Stimulated activated CD8-positive, alpha-beta memory T cell treated with anti-CD3 and anti-CD28 coated beads, Interleukin-7, amount 100 ng/mL, for 1 hour (primary cell): ENCODE measurements at regions not wholly inside any gene's neighbourhood (a gene's known extent, or its start where the extent isn't known, plus 50 kb on each side); places are given as distances from the start of the nearest gene placed in this dataset.

ENCODE experiments used
- DNase-seq, 2 donors: peaks; one replicate each; pipeline ENCODE4 v3.0.0-alpha.2; 2020; ENCODE audit warnings: low read depth in 2 of 2

DNA sequence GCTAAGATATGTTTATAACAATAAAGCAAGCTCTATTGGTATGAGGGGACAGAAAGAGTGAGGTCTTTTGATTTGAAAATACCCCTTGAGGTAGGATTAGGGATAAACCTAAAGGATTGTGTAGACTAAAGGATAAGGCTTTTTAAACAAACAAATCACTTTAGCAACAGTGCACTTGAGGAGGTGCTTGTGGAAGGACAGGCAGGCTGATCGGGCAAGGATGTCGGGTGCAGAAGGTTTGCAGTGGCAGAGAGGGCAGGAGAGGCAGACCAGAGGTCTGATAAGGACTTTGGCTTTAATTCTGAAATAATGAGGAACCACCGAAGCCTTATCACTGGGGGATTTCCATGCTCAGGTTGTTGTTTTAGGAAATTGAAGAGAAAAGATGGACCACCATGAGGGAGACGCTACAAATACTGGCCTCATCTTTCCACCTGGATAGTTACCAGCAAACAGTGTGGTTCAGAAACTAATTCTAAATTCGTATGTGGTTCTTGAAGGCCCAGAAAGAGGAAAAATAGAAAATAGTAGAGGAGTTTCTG, 119.5 kb upstream of the KLF6 start:
- no peak for DNase-seq

DNA sequence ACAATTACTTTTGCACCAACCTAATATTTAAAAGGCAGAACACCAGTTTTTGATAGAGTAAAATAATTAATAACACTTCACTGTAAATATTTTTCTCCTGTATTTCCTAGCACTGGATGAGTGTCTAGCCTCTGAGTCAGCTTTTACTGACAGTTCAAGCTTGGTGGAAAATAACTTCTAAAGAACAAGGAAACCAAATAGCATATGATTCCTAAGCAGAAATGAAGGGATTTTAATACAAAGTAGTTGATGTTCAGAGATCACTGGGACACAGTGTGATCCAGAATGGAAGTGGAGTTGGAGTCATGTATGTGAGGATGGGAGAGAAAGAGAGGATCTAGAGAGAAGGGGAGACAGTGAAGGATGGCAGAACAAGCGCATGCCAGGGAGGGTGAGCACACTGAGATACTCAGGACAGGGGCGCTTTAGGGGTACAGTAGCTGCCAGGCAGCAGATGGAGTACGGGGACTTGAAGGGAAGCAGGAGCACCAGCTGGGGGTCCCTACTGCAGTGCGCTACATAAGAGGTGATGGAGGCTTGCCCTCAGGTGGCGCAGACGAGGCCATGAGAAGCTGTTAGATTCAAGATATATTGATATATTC, 117.9 kb upstream of the KLF6 start:
- no peak for DNase-seq

DNA sequence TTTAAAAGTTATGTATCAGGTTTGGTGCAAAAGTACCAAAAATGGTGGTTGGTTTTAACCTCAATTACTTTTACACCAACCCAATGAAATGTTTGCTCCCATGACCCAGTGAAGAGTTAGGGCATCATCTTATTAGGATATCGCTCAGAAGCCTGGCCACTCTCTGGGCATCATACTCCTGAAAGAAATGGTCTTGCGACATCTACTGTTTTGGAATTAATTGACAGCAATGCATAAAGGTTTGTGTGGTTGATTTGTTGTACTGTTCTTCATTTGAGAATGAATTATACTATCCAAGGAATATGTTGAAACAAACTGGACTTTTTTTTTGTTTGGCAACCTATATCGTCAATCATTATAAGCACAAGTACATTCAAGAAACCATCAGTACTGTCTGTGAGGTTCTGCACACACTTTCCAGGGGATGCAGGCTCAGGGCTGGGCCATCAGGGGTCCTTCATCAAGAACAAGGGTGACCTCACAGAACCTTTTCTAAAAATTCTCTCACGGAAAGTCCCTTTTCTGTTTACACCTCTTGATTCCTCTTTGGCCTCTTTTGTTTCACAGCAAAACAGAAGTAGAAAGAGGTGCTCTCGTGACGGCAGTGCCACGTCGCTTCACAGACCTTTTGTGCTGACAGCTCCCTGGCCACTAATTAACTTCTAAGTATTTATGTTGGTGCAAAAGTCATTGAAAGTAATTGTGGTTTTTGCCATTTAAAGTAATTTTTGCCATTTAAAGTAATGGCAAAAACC, 117.2 kb upstream of the KLF6 start:
- no peak for DNase-seq

DNA sequence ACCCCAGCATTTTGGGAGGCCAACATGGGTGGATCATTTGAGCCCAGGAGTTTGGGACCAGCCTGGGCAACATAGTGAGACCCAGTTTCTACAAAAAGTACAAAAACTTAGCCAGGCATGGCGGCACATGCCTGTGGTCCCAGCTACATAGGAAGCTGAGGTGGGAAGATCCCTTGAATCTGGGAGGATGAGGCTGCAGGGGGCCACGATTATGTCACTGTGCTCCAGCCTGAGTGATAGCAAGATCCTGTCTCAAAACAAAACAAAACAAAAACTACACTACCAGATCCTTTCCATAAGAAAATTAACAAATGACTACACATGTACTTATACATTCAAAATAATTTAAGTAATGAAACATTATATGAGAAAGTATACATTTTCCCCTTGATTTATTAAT, 116.4 kb upstream of the KLF6 start:
- no peak for DNase-seq

DNA sequence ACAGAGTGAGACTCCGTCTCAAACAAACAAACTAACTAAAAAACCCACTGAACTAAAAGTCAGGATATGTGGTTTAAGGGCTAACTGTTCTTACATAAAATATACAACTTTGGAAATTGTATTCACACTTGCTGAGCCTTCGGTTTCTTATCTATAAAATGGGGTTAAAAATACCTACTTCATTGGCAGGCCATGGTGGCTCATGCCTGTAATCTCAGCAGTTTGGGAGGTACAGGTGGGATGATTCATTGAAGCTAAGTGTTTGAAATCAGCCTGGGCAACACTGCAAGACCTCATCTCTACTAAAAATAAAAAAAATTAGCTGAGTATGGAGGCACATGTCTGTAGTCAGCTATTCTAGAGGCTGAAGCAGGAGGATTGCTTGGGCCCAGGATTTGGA, 115.4 kb upstream of the KLF6 start:
- no peak for DNase-seq

DNA sequence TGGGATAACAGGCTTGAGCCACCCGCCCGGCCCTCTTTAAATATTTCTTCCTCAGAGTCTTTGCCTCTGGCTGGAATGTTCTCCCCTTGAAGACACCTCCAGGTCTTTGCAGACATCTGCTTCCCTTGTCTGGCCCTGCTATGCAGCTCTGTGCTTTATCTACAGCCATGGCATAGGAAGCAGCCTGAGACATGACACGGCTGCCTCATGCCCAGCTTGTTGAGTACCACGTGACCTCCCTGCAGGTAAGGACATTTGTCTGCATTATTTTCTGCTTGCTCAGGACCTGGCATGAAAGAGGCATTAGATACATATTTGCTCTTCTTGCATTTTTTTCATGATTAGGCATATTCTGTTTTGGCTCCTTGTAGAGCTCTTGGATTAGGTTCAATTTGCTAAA, 113.8 kb upstream of the KLF6 start:
- no peak for DNase-seq

DNA sequence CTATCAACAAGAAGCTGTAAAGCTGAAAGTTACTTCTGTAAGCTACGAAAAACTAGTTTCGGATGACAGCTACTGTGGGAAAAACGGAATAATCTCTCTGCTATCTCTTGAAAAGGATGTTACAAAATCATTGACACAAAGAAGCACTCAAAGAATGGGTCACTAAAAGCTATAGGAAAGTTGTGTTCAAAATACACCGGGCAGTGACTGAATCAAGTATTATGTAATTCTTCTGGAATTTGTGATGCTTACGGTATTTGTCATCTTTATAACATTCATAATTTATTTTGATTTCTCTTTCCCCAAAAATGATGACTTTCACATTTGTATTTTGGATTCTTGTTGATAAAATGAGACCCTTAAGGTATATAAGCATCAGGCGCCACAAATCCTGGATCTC, 112.1 kb upstream of the KLF6 start:
- no peak for DNase-seq

DNA sequence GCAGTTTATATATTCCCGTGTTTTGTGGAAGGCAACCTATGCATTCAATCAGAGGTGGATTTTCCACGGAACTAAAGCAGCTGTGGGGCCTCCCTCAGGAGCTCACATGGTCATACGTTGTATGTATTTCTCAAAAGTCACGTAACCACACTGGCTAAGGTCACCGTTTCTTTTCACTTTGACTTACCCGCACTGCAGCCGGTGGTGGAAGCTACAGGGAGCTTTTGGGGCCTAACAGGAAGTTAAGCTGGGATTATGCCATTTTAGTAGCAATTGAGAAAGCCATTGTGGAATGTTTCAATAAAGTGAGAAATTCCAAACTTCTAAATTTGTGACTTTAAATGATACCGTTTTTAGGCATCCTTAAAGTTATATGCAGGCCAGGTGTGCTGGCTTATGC, 111.2 kb upstream of the KLF6 start:
- DNase-seq, result no peak

DNA sequence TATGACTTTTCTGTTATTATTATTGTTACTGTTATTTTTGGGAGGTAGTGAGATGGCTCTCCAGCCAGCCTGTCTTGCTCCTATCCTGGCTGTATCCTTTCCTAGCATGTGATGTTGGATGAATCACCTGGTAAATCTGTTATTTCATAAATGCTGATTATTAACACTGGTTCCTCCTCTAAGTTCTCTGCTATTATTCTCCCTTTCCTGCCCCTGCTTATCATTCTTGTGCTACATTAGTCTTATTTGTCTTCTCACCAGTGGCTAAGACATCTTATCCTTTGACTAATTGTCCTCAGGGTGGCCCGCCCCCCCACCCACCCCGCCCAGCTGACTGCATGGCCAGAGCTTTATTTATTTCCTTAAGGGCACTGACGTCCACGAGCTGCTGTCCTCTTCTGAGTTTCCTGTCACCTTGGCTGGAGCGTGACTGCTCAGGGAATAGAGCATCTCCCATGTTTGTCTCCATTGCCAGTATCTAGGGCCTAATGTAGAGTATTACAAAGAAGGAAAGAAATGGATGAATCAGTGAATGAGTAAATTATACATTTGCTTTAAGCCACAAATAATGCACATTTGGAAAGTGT, 110.1 kb upstream of the KLF6 start:
- no peak for DNase-seq

DNA sequence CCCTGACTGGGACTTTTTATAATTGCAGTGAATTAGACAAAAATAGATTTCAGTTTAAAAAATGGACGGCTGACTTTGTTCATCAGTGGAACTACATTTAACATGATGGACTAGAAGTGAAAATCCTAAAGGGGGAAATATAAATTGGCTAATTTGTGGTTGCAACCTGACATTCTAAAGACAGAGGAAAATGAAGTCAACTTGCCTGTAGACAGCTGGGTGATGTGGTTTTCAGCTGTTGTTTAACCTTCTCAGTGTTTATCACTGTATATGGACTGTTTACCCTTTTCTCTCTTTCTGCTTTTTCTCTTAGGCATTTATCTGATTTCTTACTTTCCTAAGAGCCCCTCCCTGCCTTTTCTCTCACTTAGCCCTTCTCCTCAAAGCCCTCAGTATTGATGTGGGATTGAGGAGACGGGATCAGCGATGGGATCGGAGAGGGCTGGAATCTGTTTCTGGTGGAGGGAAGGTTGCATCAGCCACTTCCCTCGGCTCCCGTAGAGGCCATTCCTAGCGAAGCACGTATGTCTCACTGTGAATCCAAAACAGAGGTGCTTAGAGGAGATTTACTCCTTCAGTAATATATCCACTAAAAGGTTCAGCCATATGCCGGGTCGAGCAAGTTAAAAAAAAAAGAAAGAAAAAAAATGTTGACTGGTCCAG, 109.0 kb upstream of the KLF6 start:
- no peak for DNase-seq

DNA sequence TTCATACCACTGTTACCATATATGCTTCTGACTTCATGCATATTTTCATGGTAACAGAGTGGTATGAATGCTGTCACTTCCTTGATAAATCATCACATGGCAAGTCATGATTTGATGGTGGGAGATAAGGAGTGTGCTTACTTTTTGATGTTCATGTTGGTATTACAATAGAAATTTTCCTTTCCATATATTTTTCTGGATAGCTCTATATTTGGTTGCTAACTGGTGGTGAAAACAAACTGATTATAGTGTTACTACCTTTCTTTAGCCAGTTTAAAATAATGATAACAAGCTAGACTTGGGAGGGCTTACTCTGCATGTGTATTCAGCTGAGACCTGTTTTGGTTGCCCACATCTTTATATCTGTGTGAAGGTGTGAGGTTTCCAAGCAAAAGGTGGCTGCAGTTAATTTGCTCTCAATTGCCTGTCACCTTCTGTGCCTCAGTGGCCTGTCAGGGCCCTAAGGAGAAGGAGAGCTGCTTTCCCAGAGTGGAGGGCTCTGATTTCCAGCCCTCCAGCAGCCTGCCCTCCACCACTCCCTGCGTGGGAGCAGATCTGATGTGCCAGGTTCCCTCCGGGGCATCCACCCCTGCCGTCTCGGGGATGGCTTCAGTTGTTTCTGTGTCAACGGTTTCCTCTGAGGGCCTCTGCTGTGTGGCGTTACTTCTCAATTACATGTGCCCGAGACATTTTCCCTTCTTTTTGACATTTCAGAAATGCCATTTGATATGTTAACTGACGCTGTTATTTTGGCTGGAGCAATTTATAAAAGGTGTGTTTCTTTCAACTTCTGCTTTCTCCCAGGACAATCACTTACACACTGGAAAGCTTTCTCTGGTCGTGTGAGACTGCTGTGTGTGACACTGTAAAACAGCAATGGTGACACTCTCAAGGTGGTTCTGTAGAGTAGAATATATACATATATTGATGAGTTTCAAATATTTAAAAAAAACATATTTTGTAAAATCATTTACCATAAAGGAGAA, 107.7 kb upstream of the KLF6 start:
- no peak for DNase-seq

DNA sequence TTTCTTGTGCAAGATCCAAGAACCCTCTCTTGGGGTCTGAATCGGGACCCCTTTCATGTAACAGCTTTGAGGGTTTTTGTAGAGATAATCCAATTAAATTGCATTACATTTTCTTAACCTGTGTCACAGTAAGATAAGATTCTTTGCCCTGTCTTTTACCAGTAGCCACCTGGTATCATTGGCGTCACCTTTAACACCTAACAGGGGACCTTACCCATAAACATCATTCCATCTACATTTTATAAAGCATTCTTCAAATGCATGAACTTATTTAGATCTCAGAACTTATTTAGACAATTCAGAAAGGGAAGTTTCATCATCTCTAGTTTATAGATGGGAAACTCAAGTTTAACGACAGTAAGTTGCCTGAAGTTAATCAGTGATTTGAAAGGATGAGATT, 106.4 kb upstream of the KLF6 start:
- no peak for DNase-seq

DNA sequence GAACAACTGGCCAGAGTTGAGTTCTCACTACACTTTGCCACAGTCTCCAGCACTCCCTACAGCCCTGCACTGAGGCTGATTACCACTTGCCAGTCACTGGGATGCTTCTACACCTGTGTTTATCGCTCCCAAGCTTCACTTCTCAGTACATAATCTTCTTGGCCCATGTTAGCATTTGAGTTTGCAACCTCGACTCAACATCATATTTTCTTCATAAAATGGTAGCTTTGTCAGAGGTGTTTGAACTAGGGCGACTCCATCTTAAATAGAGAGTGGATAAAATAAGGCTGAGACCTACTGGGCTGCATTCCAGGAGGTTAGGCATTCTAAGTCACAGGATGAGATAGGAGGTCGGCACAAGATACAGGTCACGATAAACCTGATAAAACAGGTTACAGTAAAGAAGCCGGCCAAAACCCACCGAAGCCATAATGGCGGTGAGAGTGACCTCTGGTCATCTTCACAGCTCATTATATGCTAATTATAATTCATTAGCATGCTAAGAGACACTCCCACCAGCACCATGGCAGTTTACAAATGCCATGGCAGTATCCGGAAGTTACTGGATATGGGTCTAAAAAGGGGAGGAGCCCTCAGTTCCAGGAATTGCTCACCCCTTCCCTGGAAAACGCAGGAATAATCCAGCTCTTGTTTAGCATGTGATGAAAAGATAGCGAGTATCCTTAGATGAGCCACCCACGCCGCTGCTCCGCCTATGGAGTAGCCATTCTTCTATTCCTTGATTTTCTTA, 105.8 kb upstream of the KLF6 start:
- no peak for DNase-seq

DNA sequence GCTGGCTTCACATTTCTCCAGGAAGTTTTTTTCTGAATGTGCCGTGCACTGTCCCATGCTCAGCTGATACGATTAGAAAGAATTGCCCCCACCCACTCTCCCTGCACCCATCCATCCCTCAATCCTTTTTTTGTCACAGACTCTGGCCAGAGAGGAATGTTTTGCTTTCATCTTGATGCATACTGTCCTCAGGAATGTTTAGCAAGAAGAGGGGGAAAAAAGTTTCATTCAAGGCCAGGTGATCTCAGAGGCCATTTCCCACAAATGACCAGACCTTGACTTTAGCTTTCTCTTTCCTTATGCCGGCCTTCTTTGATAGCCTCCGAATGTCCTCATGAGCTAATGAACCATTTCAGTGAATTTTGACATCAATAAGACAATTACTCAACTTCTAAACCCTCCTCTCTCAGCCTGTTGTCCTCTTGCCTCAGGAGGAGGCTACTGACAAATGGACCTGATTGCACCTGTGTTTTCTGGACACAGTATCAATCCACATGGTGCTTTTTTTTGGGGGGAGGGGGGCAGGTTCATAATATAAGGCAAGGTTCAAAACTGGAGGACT, 105.0 kb upstream of the KLF6 start:
- no peak for DNase-seq

DNA sequence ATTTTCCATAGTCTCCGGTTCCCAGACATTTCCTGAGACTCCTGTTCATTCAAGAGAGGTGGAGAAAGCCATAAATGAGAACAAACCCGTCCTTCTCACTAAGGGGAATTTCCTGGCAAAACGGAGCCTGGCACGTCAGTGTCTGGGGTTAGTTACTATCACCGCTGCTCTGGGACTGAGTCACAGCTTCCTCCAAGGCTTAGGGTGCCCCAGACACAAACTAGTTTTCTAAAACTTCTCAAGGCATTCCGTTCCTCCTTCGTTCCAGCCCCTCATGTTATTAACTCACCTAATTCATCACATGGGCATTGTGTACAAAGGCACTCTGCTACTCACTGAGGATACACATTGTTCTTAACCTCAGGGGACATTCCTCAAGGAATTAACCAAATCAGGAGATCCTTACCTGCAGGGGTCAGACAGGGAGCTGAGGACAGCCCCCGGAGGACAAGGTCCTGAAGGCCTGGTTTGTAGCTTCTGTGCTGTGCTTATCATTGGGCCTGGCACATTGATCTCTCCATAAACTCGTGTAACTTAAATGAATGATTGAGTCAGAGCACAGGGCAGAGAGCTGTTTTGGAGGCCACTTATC, 103.0 kb upstream of the KLF6 start:
- peak; percentile 28 to 30 for DNase-seq

DNA sequence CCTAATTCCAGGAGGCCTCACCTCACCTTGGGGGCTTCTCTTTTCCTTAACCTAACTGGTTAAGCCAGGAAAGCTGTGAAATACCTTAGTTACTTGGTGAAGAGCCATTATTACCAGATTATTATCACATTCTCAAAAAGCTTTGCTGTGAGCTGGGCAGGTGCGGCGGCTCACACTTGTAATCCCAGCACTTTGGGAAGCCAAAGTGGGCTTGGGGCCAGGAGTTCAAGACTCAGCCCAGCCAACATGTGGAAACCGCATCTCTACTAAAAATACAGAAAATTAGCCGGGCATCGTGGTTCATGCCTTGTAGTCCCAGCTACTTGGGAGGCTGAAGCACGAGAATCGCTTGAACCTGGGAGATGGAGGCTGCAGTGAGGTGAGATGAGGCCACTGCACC, 102.4 kb upstream of the KLF6 start:
- no peak for DNase-seq

DNA sequence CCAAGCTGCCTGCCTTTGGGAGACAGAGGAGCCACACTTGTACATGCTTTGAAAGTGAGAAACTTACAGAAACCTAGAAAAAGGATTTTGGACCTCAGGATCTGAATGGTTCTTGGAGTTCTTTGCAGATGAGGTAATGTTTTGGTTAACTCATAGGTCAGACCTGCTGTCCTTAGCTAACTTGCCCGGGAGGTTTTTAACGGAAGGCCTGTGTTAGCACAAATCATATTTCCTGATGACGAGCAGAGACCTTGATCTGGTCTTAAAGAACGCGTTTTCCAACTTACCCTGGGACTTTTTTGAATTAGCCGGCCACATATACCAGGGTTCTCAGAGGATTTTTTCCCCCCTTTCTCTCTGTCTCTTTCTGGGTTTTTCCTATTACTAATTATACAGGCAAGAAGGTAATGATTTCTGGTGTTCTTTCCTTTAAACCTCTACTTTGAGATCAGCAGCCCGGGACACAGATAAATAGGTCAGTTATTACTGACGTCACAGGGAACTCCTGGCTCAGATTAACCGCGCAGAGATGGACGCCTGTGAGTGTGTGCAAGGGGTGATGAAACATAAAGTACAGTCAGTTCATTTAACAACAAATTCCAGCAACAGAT, 101.7 kb upstream of the KLF6 start:
- no peak for DNase-seq

DNA sequence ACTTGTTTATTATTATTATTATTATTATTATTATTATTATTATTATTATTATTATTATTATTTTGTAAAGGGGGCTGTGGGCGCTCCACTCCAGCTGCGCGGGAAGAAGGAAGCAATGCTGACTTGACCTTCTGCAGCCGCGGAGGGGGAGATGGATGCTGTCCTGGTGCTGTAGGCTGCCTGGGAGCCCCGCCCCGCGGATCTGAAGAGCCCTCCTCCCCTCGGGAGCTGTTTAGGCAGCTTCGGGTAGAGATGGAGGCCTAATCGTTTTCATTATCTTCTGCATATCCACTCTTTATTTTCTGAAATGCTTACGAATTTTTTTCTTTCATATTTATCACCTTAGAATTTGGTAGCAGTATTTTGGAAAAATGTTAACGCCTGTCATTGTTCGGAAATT, 101.2 kb upstream of the KLF6 start:
- no peak for DNase-seq

DNA sequence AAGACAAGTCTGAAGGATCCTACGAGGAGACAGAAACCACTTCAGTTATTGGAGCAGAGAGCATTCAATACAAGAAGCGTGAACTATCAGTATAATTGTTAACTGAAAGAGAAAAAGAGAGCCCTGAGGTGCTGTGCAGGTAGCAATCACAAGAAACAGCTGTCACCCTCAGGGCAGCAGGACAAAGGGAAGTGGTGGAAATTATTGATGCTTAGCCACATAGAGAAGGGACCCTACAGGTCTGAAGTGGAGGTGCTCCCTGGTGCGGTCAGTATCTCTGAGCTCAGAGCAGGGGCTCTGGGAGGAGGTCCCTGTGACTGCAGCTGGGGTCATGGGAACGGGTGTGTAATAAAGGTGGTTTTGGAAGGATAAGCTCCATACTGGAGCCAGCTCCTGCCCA, 97.8 kb upstream of the KLF6 start:
- DNase-seq, result no peak

DNA sequence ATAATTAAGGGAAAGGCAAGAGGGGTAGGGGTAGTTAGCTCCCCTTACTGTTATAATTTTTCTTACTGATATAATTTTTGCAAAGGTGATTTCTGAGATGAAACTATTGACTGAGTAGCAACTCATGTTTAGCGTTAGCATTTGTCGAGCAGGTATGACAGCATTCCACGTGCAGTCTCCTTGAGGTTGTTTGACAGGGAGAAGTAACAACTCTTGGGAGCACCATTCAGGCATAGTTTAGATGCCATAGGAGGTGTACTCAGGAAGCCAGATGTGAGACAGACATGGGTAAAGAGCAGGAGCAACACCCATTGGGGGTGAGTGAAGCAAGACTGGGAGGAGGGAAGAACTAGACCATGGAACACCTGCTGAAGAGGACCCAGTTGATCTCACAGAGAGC, 96.6 kb upstream of the KLF6 start:
- DNase-seq, result no peak
